ENCODE measurements at regions not wholly inside any gene's neighbourhood (a gene's known extent, or its start where the extent isn't known, plus 50 kb on each side); places are given as distances from the start of the nearest gene placed in this dataset.

GRCh38 chr4:31194823-31195222 is 474.7 kb downstream of the PCDH7 start:
- no peaks in the 10 kb centered on the region for H4K20me1 ChIP-seq (ENCODE audit: control insufficient read depth, insufficient read depth, insufficient read length)
- H3K27me3 Mint-ChIP-seq (ENCODE audit: low read depth), result no peaks in the 10 kb centered on the region
- no peak overlapping the region for H3K4me2 ChIP-seq (ENCODE audit: insufficient read depth, insufficient read length, low read length)
- H2BK120ac ChIP-seq (ENCODE audit: low read depth, low read length, poor library complexity, severe bottlenecking), result no peak overlapping the region
- H3K4me1 ChIP-seq (ENCODE audit: insufficient read depth, low read length), result no peaks in the 10 kb centered on the region
- TF ChIP-seq, protein P1, sequence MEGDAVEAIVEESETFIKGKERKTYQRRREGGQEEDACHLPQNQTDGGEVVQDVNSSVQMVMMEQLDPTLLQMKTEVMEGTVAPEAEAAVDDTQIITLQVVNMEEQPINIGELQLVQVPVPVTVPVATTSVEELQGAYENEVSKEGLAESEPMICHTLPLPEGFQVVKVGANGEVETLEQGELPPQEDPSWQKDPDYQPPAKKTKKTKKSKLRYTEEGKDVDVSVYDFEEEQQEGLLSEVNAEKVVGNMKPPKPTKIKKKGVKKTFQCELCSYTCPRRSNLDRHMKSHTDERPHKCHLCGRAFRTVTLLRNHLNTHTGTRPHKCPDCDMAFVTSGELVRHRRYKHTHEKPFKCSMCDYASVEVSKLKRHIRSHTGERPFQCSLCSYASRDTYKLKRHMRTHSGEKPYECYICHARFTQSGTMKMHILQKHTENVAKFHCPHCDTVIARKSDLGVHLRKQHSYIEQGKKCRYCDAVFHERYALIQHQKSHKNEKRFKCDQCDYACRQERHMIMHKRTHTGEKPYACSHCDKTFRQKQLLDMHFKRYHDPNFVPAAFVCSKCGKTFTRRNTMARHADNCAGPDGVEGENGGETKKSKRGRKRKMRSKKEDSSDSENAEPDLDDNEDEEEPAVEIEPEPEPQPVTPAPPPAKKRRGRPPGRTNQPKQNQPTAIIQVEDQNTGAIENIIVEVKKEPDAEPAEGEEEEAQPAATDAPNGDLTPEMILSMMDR (conservative IDR thresholded peaks at IDR 0.05), result no peak
- H3K79me1 ChIP-seq (ENCODE audit: insufficient read depth, low read depth, low read length, poor library complexity, severe bottlenecking), result no peaks in the 10 kb centered on the region
- no peaks in the 10 kb centered on the region for H3K23me2 ChIP-seq (ENCODE audit: insufficient read length, low read depth, low read length, poor library complexity, severe bottlenecking)
- no peak overlapping the region for H4K5ac ChIP-seq (ENCODE audit: insufficient read length, low read depth, low read length)
- no peak overlapping the region for H4K91ac ChIP-seq (ENCODE audit: insufficient read length, low read depth, low read length)
- no peaks in the 10 kb centered on the region for H3K27me3 ChIP-seq (ENCODE audit: insufficient read depth, low read length)
- no peak overlapping the region for H2BK12ac ChIP-seq (ENCODE audit: insufficient read length, low read depth, low read length)
- H3K23ac ChIP-seq (ENCODE audit: insufficient read length, low read depth, low read length), result no peak overlapping the region
- WGBS (ENCODE audit: extremely low coverage, insufficient read length, low lambda C conversion rate), result no CpG with 5 or more reads among the region's 3 CpGs
- no peak overlapping the region for H3K27ac ChIP-seq (ENCODE audit: insufficient read length, low read depth, low read length)
- no peak overlapping the region for H3K56ac ChIP-seq (ENCODE audit: insufficient read length, low read depth, low read length)
- H2BK20ac ChIP-seq (ENCODE audit: low read depth, low read length, poor library complexity, severe bottlenecking), result no peak overlapping the region
- H3K27ac Mint-ChIP-seq, result no peak overlapping the region
- no peak overlapping the region for H2AFZ ChIP-seq (ENCODE audit: low read length)
- H3K9me3 Mint-ChIP-seq, result peaks cover 22 to 31% of the 10 kb centered on the region in 2 experiments
- no peak overlapping the region for H3K4ac ChIP-seq (ENCODE audit: low read depth, low read length)
- H3K18ac ChIP-seq (ENCODE audit: insufficient read length, low read depth, low read length), result no peak overlapping the region
- H3K9me3 ChIP-seq (ENCODE audit: control insufficient read depth, low read depth, low read length), result no peaks in the 10 kb centered on the region
- no peak overlapping the region for H2BK5ac ChIP-seq (ENCODE audit: insufficient read length, low read length)
- DNase-seq, result no peak
- H4K8ac ChIP-seq (replicated peaks; ENCODE audit: insufficient read length, low read depth, low read length), result no peak overlapping the region
- no peak overlapping the region for H3K9ac ChIP-seq (ENCODE audit: extremely low read depth, insufficient read length, low read length)
- no peak overlapping the region for H2BK15ac ChIP-seq (ENCODE audit: low read depth, low read length)
- no peak overlapping the region for H2AK5ac ChIP-seq (ENCODE audit: insufficient read length, low read length)
- no peaks in the 10 kb centered on the region for H3K79me2 ChIP-seq (ENCODE audit: insufficient read depth, low read length)
- H3K4me1 Mint-ChIP-seq, result peaks cover 2 to 6% of the 10 kb centered on the region in 2 experiments; a peak in 3 of 4 replicates
- H3K4me3 Mint-ChIP-seq, result no peak overlapping the region
- H3K36me3 Mint-ChIP-seq (ENCODE audit: insufficient read depth in 1 of 3, low read depth in 3 of 3), result peaks cover 8 to 23% (median 18%) of the 10 kb centered on the region in 3 experiments
- no peak overlapping the region for H3T11ph ChIP-seq (ENCODE audit: low read length)
- no peak overlapping the region for H3K14ac ChIP-seq (ENCODE audit: insufficient read depth, low read length)

Data from H9 (cell line).